ENCODE measurements at regions not wholly inside any gene's neighbourhood (a gene's known extent, or its start where the extent isn't known, plus 50 kb on each side); places are given as distances from the start of the nearest gene placed in this dataset.
"Not testable (repeated sequence)": the region's sequence is repeated elsewhere in the genome, so short reads cannot be mapped to it uniquely, and the experiment has no call there.

- no peak for DNase-seq
Observed at GRCh38 chr14:46432516-46432915, 219.1 kb downstream of the RPL10L start.

DNA sequence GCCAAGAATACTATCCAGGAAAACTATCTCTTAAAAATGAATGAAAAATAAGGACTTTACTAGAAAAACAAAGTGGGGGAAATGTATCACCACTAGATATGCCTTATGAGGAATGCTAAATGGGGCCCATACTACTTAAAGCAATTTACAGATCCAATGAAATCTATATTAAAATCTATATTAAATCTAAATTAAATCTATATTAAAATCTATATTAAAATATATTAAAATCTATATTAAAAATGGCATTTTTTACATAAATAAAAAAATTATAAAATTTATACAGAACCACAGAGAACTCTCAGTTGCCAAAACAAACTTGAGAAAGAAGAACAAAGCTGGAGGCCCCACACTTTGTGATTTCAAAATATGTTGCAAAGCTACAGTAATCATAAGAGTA, 234.5 kb downstream of the RPL10L start:
- DNase-seq = no peak

DNA sequence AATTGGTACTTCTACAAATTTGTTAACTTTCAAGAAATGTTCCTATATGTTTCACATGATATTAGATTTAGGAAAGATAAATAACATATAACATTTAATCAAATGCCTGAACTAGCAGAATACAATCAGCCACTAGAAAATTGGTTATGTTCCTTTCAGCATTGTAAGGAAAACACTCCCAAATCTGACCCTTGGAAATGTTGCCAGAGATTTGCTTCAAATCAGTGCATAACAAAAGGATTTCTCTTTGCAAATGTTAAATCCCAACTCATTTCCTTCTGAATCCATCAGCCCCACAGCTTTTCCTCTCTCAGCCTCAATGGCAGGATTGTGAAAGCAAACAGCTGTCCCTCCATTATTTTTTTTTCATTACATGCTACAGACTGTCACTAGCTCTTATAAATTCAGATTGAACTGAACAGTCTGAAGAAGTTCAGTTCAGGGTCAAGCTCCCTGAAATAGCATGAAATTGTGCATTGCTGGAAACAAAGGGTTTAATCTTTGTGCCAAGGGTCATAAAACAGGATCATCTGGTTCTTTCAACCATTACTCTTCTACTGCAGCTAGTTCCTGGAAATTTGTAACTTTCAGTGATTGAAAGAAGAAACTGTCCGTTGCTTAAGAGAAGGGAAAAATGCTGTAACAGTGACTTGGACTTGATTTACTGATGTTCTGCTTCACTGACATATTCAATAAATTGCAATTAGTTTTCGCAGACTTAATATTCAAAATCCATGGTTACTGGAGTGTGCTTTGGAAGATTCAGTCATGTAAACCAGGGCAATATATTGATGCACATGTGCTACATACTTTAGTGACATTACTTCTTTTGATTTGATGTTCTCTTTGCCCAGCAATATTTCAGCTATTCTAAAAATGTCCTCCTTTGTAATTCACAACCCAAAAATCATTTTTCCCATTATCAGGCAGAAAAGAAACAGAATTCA, 246.4 kb downstream of the RPL10L start:
- DNase-seq = peak; percentile 20

- not testable (repeated sequence) for DNase-seq
Observed at GRCh38 chr14:46402001-46402690, 249.4 kb downstream of the RPL10L start.

DNA sequence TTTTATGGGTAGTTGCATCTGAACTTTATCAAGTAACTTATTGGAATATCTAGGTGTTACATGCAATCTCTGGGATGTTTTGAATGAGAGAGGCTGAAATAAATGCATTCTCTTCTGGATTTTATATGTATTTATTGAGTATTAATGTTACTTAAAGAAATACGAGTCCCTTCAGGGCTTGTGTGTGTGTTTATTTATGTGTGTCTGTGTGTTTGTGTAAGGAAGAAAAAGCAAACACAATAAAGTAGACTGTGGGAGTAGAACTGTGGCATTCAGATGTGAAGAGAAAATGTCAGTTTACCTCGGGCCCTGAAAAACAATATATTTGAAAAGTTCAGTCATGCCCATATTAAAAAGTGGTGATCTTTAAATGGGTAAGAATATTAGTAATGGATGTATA, 250.5 kb downstream of the RPL10L start:
- DNase-seq = no peak

- DNase-seq = no peak
Observed at GRCh38 chr14:46399049-46399448, 252.5 kb downstream of the RPL10L start.

GRCh38 chr14:46384611-46385010, 267.0 kb downstream of the RPL10L start:
- no peak for DNase-seq

- no peak for DNase-seq
Observed at GRCh38 chr14:46381674-46382073, 269.9 kb downstream of the RPL10L start.

- DNase-seq = no peak
Observed at GRCh38 chr14:46378248-46378647, 273.3 kb downstream of the RPL10L start.

GRCh38 chr14:46377305-46377704, 274.3 kb downstream of the RPL10L start:
- no peak for DNase-seq

- no peak for DNase-seq
Observed at GRCh38 chr14:46369391-46369790, 282.2 kb downstream of the RPL10L start.

GRCh38 chr14:46368275-46368674, 283.3 kb downstream of the RPL10L start:
- peak; percentile 70 for DNase-seq

DNA sequence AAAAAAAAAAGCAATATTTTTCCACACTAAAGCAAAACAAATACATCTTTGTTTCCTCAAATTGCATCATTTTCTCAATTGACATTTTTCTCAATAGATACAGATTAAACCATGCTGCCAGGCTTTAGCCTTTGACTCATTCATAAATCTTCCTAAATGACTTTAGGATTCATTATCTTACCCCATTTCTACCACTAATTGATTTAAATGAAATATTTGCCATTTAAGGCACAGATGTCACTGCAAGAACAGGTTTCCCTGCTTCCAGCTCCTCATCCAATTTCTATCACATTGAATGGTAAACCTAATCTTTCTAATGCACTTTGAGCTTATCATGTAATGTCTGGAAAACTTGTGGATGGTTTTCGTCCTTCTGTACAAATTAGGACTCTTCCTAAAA, 298.7 kb downstream of the RPL10L start:
- DNase-seq = no peak

DNA sequence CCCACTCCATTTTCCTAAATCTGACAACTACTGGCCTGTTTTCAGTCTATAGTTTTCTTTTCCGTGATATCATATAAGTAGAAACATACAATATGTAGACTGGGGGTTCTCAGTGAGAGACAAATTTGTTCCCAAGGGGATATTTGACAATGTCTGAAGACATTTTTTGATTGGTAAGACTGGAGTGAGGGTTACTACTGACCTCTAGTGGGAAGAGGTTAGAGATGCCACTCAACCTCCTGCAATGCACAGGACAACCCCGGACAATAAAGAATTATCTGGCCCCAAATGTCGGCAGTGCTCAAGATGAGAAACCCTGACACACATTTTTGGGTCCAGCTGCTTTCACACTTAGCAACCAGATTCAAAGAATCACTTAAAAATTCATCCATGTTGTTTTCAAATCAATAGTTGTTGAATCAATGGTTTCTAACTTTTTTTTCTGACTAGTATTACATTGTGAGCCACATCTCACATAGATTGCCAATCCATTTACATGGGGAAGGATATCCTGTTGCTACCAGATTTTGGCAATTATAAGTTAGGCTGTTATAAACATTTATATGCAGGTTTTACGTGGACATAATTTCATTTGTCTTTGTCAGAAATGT, 307.1 kb downstream of the RPL10L start:
- DNase-seq = peak; percentile 59

- DNase-seq = no peak
Observed at GRCh38 chr14:46325777-46326176, 325.8 kb downstream of the RPL10L start.

- DNase-seq = no peak
Observed at GRCh38 chr14:46325157-46325556, 326.4 kb downstream of the RPL10L start.

DNA sequence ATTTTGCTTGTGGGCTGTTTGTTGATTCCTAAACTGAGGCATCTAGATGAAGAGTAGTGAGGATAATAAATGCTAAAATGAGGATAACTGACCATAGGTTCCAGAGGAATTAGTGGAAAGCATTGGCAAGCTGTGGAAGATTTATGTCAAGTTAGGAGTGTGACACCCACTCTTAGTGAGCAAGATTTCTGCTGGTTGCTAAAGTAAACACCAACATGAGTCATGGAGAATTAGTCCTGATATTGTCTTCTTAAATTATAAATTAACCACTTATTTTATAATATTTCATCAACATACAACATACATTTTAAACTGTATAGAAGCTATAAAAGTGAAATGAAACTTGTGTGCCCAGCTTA, 328.2 kb downstream of the RPL10L start:
- no peak for DNase-seq

GRCh38 chr14:46322730-46323403, 328.7 kb downstream of the RPL10L start:
- no peak for DNase-seq

DNA sequence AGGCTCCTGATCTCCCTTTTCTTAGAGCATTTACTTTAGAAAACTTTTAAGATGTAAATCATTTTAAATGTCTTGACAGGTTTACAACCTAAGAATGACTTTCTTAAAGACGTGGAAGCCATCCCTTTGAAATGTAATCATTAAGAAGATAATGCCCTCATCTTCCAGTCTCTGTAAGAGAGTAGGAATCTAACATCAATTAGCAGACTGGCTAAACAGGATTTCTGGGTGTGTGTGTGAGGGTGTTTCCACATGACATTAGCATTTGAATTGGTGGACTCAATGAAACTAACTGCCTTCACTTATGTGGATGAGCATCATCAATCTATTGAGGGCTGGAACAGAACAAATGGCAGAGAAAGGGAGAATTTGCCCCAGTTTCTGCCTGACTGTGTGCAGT, 329.5 kb downstream of the RPL10L start:
- no peak for DNase-seq

- no peak for DNase-seq
Observed at GRCh38 chr14:46306267-46306666, 345.3 kb downstream of the RPL10L start.

GRCh38 chr14:46300765-46301164, 350.8 kb downstream of the RPL10L start:
- DNase-seq = no peak

GRCh38 chr14:46290706-46291105, 360.9 kb downstream of the RPL10L start:
- DNase-seq = no peak

GRCh38 chr14:46279776-46280175, 371.8 kb downstream of the RPL10L start:
- no peak for DNase-seq
